Kidney epithelial cell (primary cell): ENCODE measurements at regions not wholly inside any gene's neighbourhood (a gene's known extent, or its start where the extent isn't known, plus 50 kb on each side); places are given as distances from the start of the nearest gene placed in this dataset.
A peak's percentile ranks its signal among the peaks of the same experiment; 100 is the strongest.

Source experiments
- DNase-seq: peaks from one replicate; pipeline ENCODE4 v3.0.0-alpha.2; 2010; ENCODE audit warnings: low read depth
- H3K27me3 ChIP-seq: 2 replicates; pipeline ENCODE4 v1.6.0; 2011; ENCODE audit warnings: low read length; ENCODE audit not compliant: control insufficient read depth, insufficient read depth
- H3K36me3 ChIP-seq: 2 replicates; pipeline ENCODE4 v1.5.1; 2011; ENCODE audit warnings: low read length; ENCODE audit not compliant: control insufficient read depth, insufficient read depth
- H3K4me3 ChIP-seq: 2 replicates; pipeline ENCODE4 v1.5.1; 2011; ENCODE audit warnings: low read depth, mild to moderate bottlenecking, control low read depth, low read length
- CTCF ChIP-seq: IDR thresholded peaks from 2 replicates; pipeline ENCODE4 v1.5.1; 2011; ENCODE audit warnings: mild to moderate bottlenecking, moderate library complexity, low read length, control low read depth, inconsistent platforms; ENCODE audit not compliant: insufficient read depth, poor library complexity, severe bottlenecking

GRCh38 chr11:122226810-122227379 is 110.9 kb upstream of the BLID start:
- no peak for TF ChIP-seq CTCF
- Histone ChIP-seq H3K36me3 (no peaks in the 10 kb centered on the region), H3K27me3 (no peaks in the 10 kb centered on the region), H3K4me3 (no peak overlapping the region)
- DNase-seq: no peak

- DNase-seq: no peak
- TF ChIP-seq CTCF: no peak
- H3K36me3 ChIP-seq: no peaks in the 10 kb centered on the region
- no peaks in the 10 kb centered on the region for H3K27me3 ChIP-seq
- H3K4me3 ChIP-seq: no peak overlapping the region
These were observed 108.9 kb upstream of the BLID start for GRCh38 chr11:122224867-122225266.

GRCh38 chr11:122220321-122220720 is 104.3 kb upstream of the BLID start:
- no peak for DNase-seq
- TF ChIP-seq CTCF: no peak

GRCh38 chr11:122219791-122220190 is 103.8 kb upstream of the BLID start:
- no peak overlapping the region for H3K4me3 ChIP-seq
- no peaks in the 10 kb centered on the region for H3K36me3 ChIP-seq
- DNase-seq: no peak
- TF ChIP-seq CTCF: no peak
- no peaks in the 10 kb centered on the region for H3K27me3 ChIP-seq

More at GRCh38 chr11:122220321-122220720, 104.3 kb upstream of the BLID start:
- Histone ChIP-seq H3K4me3 (no peak overlapping the region), H3K27me3 (no peaks in the 10 kb centered on the region), H3K36me3 (no peaks in the 10 kb centered on the region)

GRCh38 chr11:122215244-122215992 is 99.4 kb upstream of the BLID start:
- Histone ChIP-seq H3K4me3 (no peak overlapping the region), H3K36me3 (no peaks in the 10 kb centered on the region), H3K27me3 (no peaks in the 10 kb centered on the region)
- TF ChIP-seq CTCF: peak; percentile 95
- no peak for DNase-seq
